GM12892 (cell line): ENCODE measurements at regions not wholly inside any gene's neighbourhood (a gene's known extent, or its start where the extent isn't known, plus 50 kb on each side); places are given as distances from the start of the nearest gene placed in this dataset.

Experiments
- DNase-seq: peaks from one replicate; pipeline ENCODE4 v3.0.0; 2011; ENCODE audit not compliant: insufficient read length
- FAIRE-seq: peaks from 2 replicates; lab custom pipeline; 2011; peaks lifted over from hg19 to GRCh38; lab: Jason Lieb, UNC
- POLR2A ChIP-seq: IDR thresholded peaks from 2 replicates; pipeline ENCODE4 v1.6.1; 2011; ENCODE audit warnings: low read depth, low read length, control low read depth
- POLR2AphosphoS5 ChIP-seq: IDR thresholded peaks from 2 replicates; pipeline ENCODE4 v1.6.1; 2011; ENCODE audit warnings: low read depth, low read length, control low read depth
- TAF1 ChIP-seq: IDR thresholded peaks from 2 replicates; pipeline ENCODE4 v1.6.1; 2011; ENCODE audit warnings: low read depth, mild to moderate bottlenecking, control low read depth, low read length, borderline replicate concordance

DNA sequence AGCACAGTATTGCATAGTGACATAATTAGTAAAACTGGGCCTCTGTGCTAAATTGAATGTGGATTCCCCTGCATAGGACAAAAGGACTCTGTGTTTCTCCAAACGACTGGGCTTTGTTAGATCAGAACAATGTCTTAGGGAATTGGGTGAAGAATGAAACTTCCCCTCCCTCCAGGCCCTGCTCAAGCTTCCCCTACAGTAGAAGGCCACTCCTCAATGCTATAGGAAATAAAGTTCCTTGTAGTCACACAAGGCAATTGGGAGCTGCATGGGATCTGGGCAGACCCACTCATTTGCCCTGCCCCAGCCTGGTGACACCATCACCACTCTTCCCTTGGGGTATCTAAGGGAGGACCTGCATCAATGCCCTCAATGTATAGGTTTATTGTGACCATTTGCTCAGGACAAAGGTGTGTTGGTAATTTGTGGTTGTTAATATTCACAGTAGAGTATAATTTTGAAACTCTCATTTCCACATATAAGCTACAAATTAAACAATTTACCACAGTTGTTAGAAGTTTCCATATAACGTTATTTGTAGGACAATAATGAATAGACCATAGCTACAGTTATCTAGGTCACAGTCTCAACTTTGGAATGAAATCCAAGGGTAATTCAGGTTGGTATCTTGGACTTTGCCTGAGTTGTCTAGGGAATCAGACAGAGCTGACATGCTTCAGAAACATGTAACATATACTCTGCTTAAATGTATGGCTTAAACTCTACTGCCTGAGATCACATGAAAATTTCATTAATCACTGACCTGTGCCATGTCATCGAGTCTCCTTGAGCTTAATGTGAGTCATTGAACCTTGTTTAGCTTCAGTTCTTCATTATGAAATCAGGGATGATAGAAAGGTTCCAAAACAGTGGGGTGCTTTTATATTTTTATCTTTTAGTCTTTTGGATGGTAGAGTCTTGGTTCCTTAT, 64.8 kb upstream of the DARS1 start:
- TF ChIP-seq POLR2AphosphoS5: no peak
- TF ChIP-seq TAF1: no peak
- no peak for TF ChIP-seq POLR2A
- DNase-seq: no peak
- peak; percentile 17 for FAIRE-seq

DNA sequence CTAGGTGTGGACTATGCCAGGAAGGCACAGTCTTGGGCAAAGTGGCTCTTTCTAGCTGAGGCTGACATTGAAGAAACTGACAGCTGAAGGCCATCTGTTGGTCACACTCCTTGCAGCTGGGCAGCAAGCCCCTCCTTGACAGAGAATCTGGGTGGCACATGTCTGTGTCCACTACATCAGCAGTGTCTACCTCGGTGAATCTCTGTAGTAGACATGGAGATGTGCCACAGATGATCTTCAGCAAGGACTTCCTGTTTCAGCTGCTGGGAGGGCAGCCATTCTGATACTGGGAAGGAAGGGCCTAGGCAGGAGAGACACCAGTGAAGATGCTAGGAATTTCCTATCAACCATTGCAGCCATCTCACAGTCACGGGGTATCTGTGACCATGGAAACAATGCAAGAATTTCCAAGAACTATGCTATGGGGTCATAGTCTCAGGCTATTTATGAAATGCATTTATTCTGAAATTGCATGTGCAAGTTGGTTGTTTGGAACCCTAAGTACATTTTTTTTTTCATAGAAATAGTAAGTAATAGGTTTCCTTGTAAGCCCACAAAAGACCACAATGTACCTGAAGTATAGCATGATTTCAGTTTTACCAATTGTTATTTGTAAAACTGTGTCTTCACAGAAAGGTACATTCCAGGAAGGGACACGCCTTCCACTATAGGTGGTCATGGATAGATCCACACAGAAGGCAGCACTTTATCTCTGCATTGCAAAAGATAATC, 63.8 kb upstream of the DARS1 start:
- DNase-seq: no peak
- TF ChIP-seq POLR2AphosphoS5: no peak
- no peak for TF ChIP-seq TAF1
- FAIRE-seq: peak; percentile 60

DNA sequence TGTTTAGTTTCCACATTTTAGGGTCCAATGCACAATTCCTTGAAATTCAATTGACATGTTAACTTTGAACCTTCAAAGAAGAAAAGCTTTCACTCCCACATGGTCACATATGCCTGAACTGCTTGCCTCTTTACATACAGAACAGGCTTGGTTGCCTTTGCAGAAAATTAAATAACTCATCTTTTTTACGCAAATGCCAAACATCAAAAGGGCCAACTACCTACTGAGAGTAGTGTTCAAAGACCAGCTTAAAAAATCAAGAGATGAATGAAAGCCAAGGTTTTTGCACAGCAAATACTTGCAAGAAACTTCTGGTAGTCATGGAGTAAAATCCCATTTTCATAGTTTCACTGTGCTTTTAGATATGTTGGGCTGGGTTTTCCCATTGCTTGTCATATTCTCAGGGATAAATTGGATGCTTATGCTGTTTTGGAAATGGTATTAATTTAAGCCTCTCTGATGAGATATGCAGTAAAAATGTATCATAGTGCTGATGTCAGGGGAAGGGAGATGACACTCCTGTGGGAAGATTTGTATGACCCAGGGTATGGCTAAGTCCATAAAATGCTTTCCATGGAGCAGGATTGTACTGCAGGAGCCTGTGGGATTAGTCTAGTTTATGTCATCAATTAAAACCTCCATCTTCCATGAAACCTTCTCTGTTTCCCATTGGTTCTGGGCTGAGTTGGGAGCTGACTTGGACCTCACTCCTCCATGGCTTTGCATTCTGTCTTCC, 60.6 kb upstream of the DARS1 start:
- TF ChIP-seq TAF1: no peak
- TF ChIP-seq POLR2AphosphoS5: no peak
- TF ChIP-seq POLR2A: no peak
- peak; percentile 33 for FAIRE-seq
- no peak for DNase-seq

DNA sequence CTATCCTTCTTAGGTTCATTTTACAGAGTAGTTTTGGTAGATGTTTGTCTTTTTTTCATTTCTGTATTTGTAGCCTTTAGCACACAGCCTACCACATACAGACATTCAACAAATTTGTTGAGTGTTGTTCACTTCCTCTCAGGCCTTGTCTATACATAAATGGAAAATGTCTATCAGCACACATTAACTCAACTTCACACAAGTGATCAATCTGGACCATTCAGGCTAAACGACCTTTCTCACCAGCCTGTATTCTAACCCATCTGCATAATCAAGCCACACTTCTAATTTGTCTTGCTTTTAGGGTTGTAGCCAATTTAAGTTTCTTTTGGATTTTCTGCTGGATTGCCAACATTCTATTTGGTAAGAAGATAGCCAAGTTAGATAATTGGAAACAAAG, 59.9 kb upstream of the DARS1 start:
- FAIRE-seq: no peak
- DNase-seq: no peak
- no peak for TF ChIP-seq POLR2AphosphoS5
- no peak for TF ChIP-seq POLR2A
